ENCODE measurements at regions not wholly inside any gene's neighbourhood (a gene's known extent, or its start where the extent isn't known, plus 50 kb on each side); places are given as distances from the start of the nearest gene placed in this dataset.
A peak's percentile ranks its signal among the peaks of the same experiment; 100 is the strongest.

DNA sequence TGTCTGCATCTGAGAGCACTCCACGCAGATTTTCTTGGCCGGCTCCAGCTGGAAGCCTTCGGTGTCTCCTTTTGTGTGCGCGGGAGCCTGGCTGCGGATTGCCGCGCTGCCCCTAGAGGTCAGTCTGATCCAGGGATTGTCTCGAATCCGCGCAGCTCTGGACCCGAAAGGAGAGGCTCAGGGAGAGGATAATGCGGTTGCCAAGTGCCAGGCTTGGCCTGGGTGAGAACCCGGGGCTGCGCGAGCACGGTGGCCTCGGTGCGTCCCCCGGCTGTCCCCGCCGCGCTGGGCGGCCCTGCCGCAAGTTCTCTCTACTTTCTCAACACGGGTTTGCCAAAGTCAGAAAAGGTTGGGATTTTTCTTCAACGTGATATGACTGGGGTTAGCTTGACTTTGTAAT, 140.9 kb downstream of the ADCYAP1R1 start:
- DNase-seq (ENCODE audit: low read depth, low spot score), result peak; percentile 22
- CTCF ChIA-PET, result interaction anchor here (0.6 to 1.0 kb wide), 5 partner anchors 210 to 1216 kb away, joined by 3 to 19 read pairs (median 4); no protein-coding TSS in a partner anchor
- Histone ChIP-seq H3K27ac (ENCODE audit: low read length) (no peak overlapping the region), H3K4me1 (ENCODE audit: control insufficient read depth, insufficient read depth, low read length) (no peaks in the 10 kb centered on the region), H3K27me3 (ENCODE audit: control insufficient read depth, insufficient read depth, low read length) (no peaks in the 10 kb centered on the region), H3K36me3 (ENCODE audit: control insufficient read depth, insufficient read depth, low read length) (no peaks in the 10 kb centered on the region), H3K9me3 (ENCODE audit: control insufficient read depth, insufficient read depth, low read depth, low read length) (no peaks in the 10 kb centered on the region), H3K4me3 (ENCODE audit: low read depth in 2 of 2, low read length in 2 of 2) (no peak overlapping the region)
- TF ChIP-seq, protein P1, sequence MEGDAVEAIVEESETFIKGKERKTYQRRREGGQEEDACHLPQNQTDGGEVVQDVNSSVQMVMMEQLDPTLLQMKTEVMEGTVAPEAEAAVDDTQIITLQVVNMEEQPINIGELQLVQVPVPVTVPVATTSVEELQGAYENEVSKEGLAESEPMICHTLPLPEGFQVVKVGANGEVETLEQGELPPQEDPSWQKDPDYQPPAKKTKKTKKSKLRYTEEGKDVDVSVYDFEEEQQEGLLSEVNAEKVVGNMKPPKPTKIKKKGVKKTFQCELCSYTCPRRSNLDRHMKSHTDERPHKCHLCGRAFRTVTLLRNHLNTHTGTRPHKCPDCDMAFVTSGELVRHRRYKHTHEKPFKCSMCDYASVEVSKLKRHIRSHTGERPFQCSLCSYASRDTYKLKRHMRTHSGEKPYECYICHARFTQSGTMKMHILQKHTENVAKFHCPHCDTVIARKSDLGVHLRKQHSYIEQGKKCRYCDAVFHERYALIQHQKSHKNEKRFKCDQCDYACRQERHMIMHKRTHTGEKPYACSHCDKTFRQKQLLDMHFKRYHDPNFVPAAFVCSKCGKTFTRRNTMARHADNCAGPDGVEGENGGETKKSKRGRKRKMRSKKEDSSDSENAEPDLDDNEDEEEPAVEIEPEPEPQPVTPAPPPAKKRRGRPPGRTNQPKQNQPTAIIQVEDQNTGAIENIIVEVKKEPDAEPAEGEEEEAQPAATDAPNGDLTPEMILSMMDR (IDR thresholded peaks at IDR 0.05), result peak; percentile 96
- TF ChIP-seq SIN3A (IDR thresholded peaks at IDR 0.05; ENCODE audit: borderline replicate concordance, insufficient read depth, low read depth, low read length) (no peak), TCF7L2 (IDR thresholded peaks at IDR 0.05; ENCODE audit: low read depth, low read length) (no peak)
- in situ Hi-C loops (cut with HindIII; ENCODE audit: low pct_unique_long_range_greater_than_20kb, low sequenced_read_pairs) (no loop called here), intact Hi-C loops (cut with micrococcal nuclease; ENCODE audit: unreplicated experiment) (loop anchor here (2.0 to 10.0 kb wide), 4 partner anchors 252 to 544 kb away; no protein-coding TSS in a partner anchor)
- peak; percentile 99 for ATAC-seq
- POLR2A ChIA-PET, result no interaction called here
- no TSS peak for BruUV-seq (replicated peaks)

DNA sequence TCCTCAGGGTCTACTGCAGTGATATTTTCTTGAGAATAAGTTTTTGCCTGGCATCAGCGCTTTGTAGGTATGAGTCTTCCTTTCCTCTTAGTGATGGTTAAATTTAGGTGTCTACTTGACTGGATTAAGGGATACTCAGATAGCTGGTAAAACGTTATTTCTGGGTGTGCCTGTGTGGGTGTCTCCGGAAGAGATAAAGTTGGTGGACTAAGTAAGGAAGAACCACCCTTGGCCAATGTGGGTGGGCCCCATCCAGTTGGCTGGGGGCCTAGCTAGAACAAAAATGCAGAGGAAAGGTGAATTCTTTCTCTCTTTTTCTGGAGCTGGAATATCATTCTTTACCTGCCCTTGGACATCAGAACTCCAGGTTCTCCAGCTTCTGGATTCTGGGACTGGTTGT, 138.8 kb downstream of the ADCYAP1R1 start:
- Histone ChIP-seq H3K4me3 (ENCODE audit: low read depth in 2 of 2, low read length in 2 of 2) (no peak overlapping the region), H3K4me1 (ENCODE audit: control insufficient read depth, insufficient read depth, low read length) (no peaks in the 10 kb centered on the region), H3K27me3 (ENCODE audit: control insufficient read depth, insufficient read depth, low read length) (no peaks in the 10 kb centered on the region), H3K36me3 (ENCODE audit: control insufficient read depth, insufficient read depth, low read length) (no peaks in the 10 kb centered on the region), H3K27ac (ENCODE audit: low read length) (no peak overlapping the region), H3K9me3 (ENCODE audit: control insufficient read depth, insufficient read depth, low read depth, low read length) (no peaks in the 10 kb centered on the region)
- in situ Hi-C loops (cut with HindIII; ENCODE audit: low pct_unique_long_range_greater_than_20kb, low sequenced_read_pairs) (no loop called here), intact Hi-C loops (cut with micrococcal nuclease; ENCODE audit: unreplicated experiment) (loop anchor here (5.0 to 10.0 kb wide), 2 partner anchors 254 to 546 kb away; no protein-coding TSS in a partner anchor)
- ChIA-PET POLR2A (no interaction called here), CTCF (no interaction called here)
- no peak for ATAC-seq
- TF ChIP-seq TCF7L2 (IDR thresholded peaks at IDR 0.05; ENCODE audit: low read depth, low read length) (no peak), SIN3A (IDR thresholded peaks at IDR 0.05; ENCODE audit: borderline replicate concordance, insufficient read depth, low read depth, low read length) (no peak), POLR2AphosphoS5 (IDR thresholded peaks at IDR 0.05; ENCODE audit: low read depth, low read length) (no peak)
- TF ChIP-seq, protein P1 (IDR thresholded peaks at IDR 0.05), result no peak
- TF ChIP-seq, protein P2, sequence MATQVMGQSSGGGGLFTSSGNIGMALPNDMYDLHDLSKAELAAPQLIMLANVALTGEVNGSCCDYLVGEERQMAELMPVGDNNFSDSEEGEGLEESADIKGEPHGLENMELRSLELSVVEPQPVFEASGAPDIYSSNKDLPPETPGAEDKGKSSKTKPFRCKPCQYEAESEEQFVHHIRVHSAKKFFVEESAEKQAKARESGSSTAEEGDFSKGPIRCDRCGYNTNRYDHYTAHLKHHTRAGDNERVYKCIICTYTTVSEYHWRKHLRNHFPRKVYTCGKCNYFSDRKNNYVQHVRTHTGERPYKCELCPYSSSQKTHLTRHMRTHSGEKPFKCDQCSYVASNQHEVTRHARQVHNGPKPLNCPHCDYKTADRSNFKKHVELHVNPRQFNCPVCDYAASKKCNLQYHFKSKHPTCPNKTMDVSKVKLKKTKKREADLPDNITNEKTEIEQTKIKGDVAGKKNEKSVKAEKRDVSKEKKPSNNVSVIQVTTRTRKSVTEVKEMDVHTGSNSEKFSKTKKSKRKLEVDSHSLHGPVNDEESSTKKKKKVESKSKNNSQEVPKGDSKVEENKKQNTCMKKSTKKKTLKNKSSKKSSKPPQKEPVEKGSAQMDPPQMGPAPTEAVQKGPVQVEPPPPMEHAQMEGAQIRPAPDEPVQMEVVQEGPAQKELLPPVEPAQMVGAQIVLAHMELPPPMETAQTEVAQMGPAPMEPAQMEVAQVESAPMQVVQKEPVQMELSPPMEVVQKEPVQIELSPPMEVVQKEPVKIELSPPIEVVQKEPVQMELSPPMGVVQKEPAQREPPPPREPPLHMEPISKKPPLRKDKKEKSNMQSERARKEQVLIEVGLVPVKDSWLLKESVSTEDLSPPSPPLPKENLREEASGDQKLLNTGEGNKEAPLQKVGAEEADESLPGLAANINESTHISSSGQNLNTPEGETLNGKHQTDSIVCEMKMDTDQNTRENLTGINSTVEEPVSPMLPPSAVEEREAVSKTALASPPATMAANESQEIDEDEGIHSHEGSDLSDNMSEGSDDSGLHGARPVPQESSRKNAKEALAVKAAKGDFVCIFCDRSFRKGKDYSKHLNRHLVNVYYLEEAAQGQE (IDR thresholded peaks at IDR 0.05; ENCODE audit: insufficient read depth in 1 of 2, low read depth in 2 of 2, low read length in 1 of 2), result no peak
- BruUV-seq (replicated peaks), result no TSS peak
- no peak for DNase-seq (ENCODE audit: low read depth, low spot score)

Measured in Panc1 (cell line).